CD4-positive, alpha-beta T cell treated with Interleukin-4 for 1 hour (primary cell): ENCODE measurements at regions not wholly inside any gene's neighbourhood (a gene's known extent, or its start where the extent isn't known, plus 50 kb on each side); places are given as distances from the start of the nearest gene placed in this dataset.
"Not testable (repeated sequence)": the region's sequence is repeated elsewhere in the genome, so short reads cannot be mapped to it uniquely, and the experiment has no call there.

Experiments used
- DNase-seq, 2 donors: peaks; one replicate each; pipeline ENCODE4 v3.0.0-alpha.2; 2020 to 2022

GRCh38 chr9:33623658-33624586 is 99.9 kb downstream of the ANKRD18B start:
- DNase-seq, result peak; percentile 68 to 80

DNA sequence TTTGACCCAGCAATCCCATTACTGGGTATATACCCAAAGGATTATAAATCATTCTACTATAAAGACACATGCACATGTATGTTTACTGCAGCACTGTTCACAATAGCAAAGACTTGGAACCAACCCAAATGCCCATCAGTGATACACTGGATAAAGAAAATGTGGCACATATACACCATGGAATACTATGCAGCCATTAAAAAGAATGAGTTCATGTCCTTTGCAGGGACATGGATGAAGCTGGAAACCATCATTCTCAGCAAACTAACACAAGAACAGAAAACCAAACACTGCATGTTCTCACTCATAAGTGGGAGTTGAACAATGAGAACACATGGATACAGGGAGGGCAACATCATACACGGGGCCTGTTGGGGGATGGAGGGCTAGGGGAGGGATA is 104.3 kb downstream of the ANKRD18B start:
- DNase-seq, result not testable (repeated sequence)

DNA sequence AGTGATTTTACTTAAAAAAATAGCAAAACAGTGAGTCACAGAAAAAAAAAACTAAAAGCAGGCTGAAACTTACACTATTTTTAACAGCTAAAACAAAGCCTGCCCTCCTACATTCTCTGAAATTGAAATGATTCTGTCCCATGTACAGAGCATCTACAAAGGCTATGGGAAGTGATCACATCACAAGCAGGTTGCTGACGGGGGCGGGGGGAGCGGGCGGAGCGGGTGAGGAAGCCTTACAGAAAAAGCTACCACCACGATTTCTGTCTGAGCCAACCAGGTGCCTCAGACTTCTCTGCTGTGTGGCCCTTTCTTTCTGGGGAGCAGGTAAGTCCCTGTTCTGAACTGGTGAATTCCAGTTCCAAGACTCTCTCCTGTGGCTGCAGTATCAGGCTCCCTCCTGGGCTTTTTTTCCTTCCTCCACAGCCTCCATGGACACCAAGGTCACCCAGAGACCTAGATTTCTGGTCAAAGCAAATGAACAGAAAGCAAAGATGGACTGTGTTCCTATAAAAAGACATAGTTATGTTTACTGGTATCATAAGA is 104.9 kb downstream of the ANKRD18B start:
- DNase-seq, result no peak

DNA sequence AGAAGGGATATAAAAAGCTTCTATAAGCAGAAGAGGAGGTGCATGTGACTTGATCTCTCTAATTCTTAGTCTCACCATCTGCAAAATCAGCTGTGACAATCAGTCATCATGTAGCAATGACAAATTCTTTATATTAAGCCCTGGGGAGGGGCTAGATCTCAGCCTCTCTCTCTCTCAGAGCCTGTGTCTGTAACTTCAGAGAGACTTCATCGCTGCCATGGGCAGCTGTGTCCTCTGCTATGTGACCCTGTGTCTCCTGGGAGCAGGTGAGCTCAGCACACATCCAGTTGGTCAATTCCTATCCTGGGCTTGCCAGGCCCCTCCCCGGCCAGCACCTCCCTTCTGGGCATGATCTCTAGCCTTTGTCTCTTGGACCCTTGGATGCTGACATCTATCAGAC is 109.6 kb downstream of the ANKRD18B start:
- no peak for DNase-seq

DNA sequence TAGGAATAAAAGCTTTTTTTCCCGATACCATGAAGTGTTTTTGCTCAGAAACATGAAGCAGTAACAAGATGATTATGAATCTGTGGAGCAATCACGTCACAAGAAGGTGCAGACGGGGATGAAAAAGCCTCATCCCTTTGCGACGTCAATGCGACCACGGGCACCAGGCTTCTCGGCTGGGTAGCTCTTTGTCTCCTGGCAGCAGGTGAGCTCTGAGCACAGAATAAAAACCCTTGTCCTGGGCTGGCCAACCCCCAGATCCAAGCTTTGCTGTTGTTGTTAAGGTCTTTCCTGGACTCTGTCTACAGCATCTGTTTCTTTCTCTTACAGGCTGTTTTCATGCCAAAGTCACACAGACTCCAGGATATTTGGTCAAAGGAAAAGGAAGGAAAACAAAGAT is 113.8 kb downstream of the ANKRD18B start:
- DNase-seq, result no peak

DNA sequence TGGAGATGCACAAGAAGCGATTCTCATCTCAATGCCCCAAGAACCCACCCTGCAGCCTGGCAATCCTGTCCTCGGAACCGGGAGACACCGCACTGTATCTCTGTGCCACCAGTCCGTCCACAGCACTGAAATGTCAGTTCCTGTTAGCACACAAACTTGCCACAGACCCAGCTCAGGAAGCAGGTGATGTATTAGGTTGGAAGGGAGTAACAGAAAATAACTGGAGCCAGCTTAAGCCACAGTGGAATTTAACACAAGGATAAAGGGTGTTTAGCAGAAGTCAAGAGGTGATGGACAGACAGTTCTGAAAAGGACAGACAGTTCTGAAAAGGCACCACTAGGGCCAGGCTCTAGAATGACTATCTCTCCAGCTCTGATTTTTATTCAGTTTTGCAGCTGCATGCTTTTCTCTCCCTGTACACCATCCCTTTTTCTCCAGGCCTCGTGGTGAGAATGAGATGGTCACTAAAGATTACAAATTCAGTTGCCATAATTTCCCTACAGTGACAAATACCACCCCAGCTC is 114.4 kb downstream of the ANKRD18B start:
- no peak for DNase-seq

DNA sequence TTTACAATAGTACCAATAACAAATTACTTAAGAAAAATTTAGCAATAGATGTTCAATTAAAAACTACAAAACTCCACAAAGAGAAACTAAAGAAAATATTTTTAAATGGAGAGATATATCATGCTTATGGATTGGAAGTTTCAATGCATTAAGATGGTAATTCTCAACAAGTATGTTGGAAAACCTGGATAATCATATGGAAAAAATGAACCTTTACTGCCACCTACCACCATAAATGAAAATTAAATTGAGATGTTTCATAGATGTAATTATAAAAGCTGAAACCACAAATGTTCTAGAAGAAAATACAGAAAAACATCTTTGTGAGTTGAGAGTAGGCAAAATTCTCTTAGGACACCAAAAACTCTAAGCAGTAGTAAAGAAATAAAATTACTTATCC is 121.7 kb downstream of the ANKRD18B start:
- no peak for DNase-seq

- DNase-seq, result no peak
Observed at GRCh38 chr9:33649463-33649862, 125.4 kb downstream of the ANKRD18B start.

GRCh38 chr9:33651125-33651524 is 127.1 kb downstream of the ANKRD18B start:
- DNase-seq, result no peak

GRCh38 chr9:33659921-33660320 is 135.4 kb upstream of the PRSS3 start:
- no peak for DNase-seq

DNA sequence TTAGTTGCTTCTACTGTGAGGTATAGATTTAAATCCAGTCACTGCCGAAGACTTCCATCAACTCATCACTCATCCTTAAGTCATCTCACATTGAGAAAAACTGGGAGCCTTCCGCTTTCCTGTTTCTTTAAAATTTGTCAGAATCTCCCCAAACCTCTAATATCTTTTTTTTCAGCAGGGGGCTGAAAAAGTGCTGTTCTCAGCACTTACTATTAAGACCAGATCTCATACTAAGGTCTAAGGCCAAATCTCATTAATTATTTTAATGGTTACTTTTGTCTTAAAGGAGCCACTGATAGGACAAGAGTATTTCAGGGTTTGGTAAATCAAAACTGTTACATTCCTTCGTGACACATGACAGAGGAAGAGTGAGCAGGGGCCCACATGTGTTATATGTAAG is 134.6 kb upstream of the PRSS3 start:
- no peak for DNase-seq

GRCh38 chr9:33661176-33661575 is 134.2 kb upstream of the PRSS3 start:
- DNase-seq, result no peak

GRCh38 chr9:33662871-33663270 is 132.5 kb upstream of the PRSS3 start:
- DNase-seq, result no peak

DNA sequence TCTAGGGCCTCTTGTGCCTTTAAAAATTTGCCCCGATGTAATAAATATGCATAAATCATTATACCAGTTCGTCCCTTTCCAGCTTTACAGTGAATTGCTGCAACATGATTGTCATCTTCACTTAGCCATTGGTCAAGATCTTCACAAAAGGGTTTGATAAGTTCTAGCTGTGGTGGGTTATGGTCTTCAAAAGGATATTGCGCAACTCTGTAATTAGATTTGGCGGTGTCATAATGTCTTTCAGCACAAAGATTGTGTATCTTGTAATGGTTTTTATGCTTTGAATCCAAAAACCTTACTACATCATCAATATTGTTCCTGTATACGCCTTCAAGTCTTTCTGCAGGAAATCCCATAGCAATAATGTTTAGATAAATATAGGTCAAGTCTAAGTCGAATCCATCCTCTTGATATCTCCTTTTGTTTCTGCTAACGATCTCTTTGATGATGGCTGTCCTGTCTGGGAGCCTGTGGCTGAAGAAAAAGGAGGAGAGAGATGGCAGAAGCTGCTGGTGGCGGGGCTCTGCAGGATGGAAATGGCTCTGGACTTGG is 119.1 kb upstream of the PRSS3 start:
- DNase-seq, result not testable (repeated sequence)

GRCh38 chr9:33676746-33677505 is 118.4 kb upstream of the PRSS3 start:
- DNase-seq, result peak in 1 of 2 donors; percentile 14

DNA sequence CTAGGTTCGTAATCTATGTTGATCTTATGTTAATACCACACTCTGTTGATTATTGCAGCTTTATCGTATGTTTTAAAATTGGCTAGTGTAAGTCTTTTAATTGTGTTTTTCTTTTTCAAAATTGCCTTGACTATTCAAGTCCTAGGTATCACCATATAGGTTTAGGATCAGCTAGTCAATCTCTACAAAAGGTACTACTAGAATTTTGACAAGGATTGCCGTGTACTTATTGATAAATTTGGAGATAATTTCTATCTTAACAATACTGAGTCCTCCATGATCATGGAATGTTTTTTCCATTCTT is 117.9 kb upstream of the PRSS3 start:
- DNase-seq, result no peak

GRCh38 chr9:33677961-33678360 is 117.4 kb upstream of the PRSS3 start:
- no peak for DNase-seq

DNA sequence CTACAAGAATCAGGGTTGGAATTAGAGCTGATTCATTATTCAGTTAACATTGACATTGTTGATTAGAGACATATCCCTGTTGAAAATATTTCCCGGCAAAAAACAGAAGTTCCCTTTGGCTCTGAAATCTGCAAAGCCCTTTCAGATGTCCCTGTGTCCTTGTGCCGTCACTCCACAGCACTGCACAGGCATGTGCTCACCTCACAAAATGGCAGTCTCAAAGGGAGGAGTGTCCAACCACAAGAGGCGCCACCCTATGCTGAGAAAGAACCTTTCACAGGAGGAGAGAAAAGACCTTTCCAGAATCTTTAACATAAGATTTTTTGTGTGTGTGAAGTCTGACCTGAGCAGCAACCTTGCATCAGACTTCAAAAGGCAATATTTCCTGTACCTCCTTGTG is 112.8 kb upstream of the PRSS3 start:
- DNase-seq, result no peak

GRCh38 chr9:33684831-33685230 is 110.5 kb upstream of the PRSS3 start:
- no peak for DNase-seq

DNA sequence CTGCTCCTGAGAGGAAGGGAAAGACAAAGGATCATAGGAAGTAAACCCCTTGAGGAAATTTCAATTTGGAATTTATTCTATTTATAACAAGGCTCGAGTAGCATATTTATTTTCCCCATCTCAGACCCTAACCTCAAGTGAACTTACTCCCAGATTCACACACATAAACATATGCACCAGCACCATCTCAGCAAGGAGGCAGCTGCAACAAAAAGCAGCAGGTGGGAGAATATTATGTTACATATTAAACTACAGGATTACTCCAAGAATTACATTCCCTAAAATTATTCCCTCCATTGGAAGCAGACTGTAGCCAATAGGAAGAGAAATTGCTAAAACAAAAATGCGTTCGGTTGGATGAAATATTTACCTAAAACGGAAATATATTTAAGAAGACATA is 108.4 kb upstream of the PRSS3 start:
- DNase-seq, result no peak

GRCh38 chr9:33687779-33688178 is 107.6 kb upstream of the PRSS3 start:
- DNase-seq, result peak in 1 of 2 donors; percentile 22

DNA sequence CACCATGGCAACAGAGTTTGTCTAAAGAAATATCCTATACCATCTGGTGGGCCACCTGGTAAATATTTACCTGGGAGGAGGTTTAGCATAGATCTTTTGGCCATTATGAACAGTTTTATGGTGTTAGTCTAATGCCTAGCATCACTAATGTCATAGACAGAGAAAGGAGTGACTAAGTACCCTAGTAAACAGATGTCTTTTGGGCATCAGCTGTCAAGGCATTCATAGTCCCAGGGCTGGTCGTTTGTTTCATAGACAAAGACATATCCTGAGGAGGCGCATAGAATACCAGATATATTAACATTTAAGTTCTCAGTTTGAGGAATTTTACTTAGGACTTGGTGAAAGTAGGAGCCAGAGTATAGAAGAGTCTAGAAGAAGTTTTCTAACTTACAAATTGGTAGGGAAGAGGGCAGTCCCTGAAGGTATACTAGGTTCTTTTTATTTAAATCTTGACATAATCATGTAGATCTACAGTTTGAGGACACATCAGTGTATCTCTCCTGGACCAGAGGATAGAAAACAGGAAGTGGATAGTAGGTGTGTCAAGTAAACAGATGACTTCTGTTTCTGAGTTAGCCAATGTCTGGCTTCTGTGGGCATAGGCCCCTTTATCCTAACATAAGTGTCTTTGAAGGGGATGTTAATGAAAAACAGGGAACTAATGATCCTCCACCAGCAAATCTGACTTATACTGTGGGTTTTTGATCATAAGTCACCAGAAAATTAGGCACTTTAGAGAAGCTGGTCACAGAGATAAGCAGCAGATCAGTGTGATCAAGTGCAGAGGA is 105.0 kb upstream of the PRSS3 start:
- no peak for DNase-seq

- no peak for DNase-seq
Observed at GRCh38 chr9:33695299-33695698, 100.1 kb upstream of the PRSS3 start.
